Ecto neural progenitor cell (in vitro differentiated cells): ENCODE measurements at regions not wholly inside any gene's neighbourhood (a gene's known extent, or its start where the extent isn't known, plus 50 kb on each side); places are given as distances from the start of the nearest gene placed in this dataset.
"Not testable (repeated sequence)": the region's sequence is repeated elsewhere in the genome, so short reads cannot be mapped to it uniquely, and the experiment has no call there.

ENCODE experiments used
- DNase-seq: peaks from one replicate; pipeline ENCODE4 v3.0.0-alpha.2; 2018; ENCODE audit warnings: low spot score

DNA sequence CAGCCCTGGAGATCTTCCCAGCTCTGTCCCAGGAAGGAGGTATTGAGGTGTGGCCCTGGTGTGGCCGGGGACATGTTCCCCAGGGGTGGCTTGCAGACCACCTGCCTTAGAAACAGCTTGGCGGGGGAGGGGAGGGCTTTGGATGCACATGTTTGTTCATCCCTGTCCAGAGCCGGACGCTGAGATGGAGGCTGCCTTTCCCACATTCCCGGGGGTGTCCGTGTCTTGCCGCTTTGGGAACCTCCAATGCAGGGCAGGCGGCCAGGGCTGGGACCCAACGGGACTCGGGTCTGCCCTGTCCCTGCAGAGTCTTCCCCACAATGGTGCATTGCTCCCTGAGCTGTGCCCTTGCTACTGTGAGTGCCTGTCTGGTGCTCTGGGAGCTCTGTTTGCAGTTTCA is 319.5 kb upstream of the SFSWAP start:
- DNase-seq = no peak

DNA sequence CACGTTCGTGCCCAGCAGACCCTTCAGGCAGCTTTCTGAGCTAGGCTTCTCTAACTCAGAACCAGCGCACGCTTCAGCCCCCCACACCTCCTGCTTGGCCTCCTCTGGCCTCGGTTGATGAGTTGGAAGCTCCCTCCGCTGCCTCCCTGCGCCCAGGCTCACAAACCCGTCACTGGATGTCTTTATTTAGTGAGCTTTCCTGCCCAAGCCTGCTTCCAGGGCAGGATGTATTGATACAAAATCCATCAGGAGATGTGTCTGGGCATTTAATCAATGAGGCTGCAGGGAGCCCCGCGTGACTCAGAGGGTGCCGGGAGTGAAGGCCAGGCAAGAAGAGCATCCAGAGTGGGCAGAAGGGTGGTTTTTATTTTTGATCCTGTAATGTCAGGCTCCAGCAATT is 316.1 kb upstream of the SFSWAP start:
- DNase-seq = not testable (repeated sequence)

DNA sequence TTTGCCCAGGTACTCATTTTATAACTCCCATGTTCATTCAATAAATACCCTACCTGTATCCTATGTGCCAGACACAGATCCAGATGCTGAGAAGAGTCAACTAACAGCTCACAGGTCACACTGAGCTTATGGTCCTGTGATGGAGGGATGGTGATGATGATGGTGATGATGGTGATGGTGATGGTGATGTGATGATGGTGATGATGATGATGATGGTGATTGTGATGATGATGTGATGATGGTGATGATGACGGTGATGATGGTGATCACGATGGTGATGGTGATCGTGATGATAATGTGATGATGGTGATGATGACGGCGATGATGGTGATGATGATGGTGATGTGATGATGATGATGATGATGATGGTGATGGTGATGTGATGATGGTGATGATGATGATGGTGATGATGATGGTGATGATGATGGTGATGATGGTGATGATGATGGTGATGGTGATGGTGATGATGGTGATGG is 315.6 kb upstream of the SFSWAP start:
- DNase-seq = not testable (repeated sequence)

DNA sequence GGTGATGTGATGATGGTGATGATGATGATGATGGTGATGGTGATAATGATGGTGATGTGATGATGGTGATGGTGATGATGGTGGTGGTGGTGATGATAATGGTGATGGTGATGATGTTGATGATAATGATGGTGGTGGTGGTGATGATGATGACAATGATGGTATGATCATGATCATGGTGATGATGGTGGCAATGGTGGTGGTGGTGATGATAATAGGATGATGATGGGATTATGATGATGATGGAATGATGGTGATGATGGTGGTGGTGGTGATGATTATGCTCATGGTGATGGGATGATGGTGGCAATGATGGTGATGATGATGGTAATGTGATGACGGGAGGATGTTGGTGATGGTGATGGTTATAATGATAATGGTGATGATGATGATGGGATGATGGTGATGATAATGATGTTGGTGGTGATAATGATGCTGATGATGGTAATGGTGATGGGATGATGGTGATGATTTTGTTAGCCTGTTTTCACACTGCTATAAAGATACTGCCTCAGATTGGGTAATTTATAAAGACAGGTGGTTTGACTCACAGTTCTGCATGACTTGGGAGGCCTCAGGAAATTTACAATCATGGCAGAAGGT is 314.8 kb upstream of the SFSWAP start:
- no peak for DNase-seq

DNA sequence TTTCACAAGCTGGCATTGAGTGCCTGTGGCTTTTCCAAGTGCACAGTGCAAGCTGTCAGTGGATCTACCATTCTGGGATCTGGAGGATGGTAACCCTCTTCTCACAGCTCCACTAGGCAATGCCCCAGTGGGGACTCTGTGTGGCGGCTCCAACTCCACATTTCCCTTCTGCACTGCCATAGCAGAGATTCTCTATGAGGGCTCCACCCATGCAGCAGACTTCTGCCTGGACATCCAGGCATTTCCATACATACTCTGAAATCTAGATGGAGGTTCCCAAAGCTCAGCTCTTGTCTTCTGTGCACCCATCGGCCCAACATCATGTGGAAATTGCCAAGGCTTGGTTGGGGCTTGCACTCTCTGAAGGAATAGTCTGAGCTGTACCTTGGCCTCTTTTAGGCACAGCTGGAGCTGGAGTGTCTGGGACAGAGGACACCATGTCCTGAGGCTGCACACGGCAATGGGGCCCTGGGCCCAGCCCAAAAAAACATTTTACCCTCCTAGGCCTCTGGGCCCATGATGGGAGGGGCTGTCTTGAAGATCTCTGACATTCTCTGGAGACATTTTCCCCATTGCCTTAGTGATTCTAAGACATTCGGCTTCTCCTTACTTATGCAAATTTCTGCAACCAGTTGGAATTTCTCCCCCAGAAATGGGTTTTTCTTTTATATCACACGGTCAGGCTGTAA is 313.3 kb upstream of the SFSWAP start:
- no peak for DNase-seq

DNA sequence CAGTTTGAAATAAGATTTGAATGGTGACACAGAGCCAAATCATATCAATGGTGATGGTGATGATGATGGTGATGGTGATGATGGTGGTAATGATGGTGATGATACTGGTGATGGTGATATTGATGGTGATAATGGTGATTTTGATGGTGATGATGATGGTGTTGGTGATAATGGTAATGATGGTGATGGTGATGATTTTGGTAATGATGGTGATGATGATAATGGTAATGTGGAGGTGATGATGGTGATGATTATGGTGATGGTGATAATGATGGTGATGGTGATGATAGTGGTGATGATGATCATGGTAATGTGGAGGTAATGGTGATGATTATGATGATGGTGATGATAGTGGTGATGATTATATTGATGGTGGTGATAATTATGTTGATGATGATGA is 311.9 kb upstream of the SFSWAP start:
- DNase-seq = no peak

DNA sequence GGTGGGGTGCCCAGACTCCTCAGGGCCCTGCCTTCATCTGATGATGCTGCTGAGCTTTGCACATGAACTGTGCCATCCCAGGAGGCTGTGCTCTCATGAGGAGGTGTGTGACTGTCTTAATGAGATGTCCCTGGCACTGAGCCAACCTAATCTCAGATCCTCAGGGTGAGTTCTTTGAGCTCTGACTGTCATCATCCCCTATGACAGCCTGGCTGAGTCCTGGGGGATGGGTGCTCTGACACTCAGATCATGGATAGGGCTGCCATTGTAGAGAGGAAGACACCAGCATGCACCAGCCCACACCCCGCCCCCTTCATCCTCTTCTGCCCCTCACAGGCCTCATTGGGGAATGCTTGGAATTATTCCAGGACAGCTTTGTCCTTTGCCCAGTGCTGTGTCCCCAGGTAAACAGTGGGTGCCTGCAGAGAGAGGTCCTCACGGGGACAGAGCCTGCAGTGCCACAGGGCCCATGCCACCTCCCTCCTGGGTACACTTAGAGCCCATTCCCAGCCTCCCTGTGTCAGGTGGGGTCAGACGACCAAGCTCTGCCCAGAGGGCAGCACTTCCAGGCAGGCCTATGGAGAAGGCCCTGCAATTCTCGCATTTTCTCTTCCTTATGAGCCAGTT is 310.1 kb upstream of the SFSWAP start:
- DNase-seq = not testable (repeated sequence)

DNA sequence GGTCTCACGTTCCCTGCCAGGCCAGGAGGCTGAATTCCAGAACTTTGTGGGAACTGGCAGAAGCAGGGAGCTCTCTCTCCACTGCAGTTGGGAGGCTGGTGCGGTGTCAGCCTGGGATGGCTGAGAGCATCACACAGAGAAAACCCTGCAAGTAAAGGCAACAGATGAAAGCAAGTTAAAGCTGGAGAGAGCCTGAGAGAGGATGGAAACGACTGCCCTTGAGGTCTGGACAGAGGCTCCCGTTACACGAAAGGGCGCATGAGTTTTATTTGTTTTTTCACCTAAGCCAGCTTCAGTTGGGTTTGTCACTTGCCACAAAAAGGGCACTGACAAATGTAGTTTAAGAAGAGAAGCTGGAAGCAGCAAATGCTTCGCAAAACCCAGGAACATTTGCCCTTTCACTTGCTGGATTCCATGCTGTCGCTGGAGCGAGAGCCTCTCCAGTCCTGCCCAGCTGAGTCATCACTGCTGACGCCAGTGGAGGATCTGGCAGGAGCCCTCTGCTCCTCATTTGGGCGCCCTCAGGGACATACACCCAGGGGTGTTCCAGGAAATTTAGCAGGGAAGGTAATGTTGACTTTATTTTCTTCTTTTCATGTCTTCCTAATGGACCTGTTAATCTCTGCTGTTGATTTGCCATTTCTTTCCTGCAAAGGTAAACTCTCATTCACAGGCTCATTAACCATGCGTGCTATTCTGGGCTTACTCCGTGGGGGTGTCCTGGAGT is 308.8 kb upstream of the SFSWAP start:
- not testable (repeated sequence) for DNase-seq

DNA sequence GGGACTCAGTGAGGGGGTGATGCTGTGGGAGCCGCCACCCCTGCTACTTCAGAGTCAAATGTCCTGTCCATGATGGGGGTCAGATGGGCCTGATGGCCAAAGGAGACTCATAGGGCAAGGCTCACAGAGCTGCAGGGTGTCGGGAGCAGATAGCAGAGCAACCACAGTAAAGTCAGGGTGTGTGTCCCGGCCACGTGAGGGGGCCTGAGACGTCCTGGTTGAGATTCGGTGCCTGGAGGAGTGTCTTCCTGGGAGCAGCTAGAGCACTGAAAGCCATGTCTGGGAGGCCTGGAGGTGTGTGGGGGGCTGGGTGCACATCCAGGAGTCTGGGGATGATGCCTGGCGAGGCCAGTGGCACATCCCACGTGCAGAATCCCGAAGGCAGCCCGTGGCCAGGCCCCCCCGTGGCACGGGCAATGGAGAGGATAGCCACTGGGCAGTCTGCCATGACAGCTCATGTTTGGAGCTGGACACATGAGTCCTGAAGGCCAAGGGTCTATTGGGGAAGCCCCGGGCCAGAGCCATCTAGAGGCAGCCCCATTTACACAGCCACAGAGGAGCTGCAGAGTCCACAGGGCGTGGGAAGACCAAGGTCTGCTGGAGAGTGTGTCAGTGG is 308.0 kb upstream of the SFSWAP start:
- DNase-seq = no peak

DNA sequence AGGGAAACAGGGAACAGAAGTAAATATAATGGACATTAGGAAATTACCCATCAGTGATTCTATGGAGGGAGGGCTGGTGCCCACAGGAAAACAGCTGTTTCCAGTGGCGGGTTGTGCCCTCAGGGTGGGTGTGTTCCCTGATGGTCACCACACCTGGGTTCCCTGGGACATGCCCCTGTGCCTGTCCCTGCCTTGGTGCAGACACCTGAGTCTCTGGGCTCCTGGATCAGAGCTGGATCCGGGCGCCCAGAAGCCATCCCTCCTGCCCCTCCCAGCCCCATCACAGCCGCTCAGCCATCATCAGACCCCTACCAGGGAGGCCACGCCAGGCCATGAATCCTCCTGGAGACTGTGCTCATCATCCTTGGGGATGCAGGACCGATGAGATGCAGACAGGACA is 307.2 kb upstream of the SFSWAP start:
- no peak for DNase-seq

DNA sequence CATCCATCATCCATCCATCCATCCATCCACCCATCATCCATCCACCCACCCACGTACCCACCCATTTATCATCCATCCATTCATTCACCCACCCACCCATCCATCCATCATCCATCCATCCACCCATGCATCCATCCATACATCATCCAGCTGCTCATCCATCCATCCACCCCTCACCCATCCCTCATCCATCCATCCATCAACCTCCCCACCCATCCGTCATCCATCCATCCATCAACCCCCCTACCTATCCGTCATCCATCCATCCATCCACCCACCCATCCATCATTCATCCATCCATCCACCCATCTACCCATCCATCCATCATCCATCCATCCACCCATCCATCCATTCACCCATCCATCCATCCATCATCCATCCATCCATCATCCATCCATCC is 306.2 kb upstream of the SFSWAP start:
- no peak for DNase-seq

DNA sequence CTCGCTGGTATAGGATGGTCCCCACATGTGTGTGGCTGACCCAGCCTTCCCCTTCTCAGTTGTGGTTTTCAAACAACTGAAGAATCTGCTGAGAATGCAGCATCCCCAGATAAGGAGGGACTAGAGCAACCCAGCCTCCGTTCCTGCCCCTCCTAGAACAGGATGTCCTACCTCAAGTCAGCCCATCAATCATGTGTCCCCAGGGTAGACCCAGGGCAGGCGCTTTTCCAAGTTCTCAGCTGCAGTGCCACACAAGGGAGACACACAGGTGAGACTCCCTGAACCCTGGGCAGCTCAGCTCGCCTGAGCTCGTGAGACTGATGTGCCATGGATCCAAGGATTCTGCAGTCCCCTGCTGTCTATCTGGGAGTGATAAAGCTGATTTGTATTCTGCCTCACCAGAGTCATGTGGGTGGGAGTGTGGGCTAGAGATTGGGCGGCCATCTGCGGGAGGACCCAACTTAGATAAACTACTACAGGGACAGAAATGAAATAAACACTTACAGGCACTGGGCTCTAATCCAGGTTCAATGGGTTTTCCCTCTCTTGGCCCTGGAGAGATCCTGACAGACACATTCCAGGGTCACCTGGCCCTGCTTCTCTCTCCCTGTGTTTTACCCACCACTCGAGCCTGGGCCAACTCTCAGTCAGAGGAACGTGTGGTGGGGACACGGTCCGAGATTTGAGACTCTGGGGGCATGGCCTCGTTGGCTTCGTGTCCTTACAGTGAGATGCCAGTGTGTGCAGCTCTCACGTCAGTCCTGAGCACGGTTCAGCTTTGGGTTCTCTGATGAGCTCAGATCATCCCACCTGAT is 303.5 kb upstream of the SFSWAP start:
- no peak for DNase-seq

DNA sequence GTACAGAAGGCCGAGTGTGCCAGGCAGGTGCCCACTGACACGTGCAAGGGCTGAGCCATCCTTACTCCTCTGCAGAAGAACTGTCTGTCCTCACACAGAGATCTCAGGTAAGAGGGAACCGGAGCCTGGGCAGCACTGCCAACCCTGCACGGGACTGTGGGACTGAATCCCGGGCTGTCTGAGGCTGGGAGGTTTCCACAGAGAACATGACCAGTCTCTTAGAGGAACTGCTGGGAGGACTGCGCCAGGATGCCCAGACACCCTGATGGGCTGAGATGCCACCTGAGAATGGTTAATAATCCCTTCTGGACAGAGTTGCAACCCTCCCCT is 302.9 kb upstream of the SFSWAP start:
- no peak for DNase-seq

DNA sequence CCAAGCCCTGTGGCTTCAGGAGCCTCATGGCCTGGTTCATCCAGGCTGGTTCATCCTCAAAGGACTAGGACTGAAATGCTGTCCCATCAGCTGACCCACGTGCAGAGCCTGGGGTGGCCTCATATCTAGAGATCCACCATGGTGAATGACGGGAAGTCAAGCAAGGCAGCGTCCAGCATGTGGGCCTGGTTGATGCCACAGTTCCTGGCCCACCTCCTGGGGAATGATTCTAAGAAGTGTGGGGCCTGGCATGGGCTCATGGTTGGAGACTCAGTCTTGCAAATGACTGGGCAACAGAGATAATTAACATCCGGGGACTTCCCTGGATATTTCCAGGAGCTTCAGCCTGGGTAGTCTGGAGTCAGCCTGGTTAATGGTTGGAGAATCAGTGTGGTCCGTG is 302.4 kb upstream of the SFSWAP start:
- no peak for DNase-seq

DNA sequence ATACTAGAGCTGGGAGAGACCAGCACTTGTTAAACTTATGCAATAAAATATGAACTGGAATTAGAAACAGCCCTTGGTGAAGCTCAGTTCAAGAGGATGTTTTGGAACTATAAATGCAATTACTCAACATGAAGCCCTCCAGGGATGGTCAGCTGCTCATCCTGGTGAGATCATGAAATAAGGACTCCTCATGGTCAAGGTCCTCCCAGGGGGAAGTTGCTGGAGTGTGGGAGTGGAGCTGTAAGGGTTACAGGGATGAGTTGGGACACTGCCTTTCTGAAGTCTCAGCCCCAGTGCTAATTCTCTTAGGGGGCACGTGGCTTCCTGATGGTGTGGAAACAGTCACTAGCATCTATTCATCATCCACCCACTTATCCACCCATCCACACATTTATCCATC is 301.7 kb upstream of the SFSWAP start:
- DNase-seq = no peak

DNA sequence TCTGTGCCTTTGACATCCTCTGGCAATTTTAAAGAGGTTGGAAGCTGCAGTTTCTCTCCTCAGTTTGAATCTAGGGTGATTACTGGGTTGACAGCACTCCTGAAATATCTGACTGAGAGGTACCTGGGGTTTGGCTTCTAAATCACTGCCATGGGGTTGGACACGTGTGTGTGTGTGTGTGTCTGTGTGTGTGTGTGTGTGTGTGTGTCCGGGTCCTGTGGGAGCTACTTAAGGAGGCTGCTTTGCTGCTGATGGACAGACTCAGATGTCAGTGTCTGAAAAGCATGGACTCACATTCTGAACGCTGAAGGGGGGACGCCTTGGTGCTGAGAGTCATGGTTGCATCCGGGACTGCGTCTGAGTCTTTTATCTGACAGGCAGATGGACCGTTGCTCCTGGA is 299.1 kb upstream of the SFSWAP start:
- not testable (repeated sequence) for DNase-seq

DNA sequence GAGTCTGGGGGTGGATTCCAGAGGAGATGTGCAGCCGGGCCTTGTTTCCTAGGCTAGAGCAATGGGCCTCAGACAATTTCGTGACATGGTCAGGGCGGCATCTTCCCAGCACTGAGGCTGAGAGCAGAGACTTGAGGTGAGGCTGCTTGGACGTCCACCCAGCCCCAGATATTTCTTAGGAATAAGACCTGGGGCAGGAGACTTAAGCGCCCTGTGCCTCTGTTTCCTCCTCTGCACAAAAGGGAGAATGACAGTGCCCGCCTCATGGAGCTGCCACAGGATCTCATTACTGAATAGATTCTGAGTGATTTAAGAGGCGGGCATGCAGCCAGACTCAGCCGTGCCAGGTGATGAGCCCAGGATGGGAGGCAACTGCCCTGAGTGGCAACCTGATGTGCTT is 297.9 kb upstream of the SFSWAP start:
- no peak for DNase-seq

DNA sequence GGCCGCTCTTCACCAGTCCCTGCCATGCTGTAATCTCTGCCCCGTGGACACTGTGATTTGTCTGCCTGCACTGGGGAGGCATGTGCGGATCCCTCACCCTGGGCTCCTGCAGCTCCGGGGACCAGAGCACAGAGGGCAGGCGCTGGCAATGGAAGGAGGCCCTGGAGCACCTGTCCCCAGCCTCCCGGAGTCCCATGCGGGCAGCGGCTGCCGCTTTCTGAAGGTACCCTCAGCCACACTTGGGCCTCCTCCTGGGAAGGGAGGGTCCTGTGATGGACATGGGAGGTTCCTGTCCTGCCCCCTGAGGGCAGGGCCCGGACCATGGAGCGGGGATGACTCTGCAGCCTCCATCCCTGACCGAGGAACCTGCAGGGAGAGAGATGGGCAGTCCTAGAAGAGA is 297.4 kb upstream of the SFSWAP start:
- no peak for DNase-seq

DNA sequence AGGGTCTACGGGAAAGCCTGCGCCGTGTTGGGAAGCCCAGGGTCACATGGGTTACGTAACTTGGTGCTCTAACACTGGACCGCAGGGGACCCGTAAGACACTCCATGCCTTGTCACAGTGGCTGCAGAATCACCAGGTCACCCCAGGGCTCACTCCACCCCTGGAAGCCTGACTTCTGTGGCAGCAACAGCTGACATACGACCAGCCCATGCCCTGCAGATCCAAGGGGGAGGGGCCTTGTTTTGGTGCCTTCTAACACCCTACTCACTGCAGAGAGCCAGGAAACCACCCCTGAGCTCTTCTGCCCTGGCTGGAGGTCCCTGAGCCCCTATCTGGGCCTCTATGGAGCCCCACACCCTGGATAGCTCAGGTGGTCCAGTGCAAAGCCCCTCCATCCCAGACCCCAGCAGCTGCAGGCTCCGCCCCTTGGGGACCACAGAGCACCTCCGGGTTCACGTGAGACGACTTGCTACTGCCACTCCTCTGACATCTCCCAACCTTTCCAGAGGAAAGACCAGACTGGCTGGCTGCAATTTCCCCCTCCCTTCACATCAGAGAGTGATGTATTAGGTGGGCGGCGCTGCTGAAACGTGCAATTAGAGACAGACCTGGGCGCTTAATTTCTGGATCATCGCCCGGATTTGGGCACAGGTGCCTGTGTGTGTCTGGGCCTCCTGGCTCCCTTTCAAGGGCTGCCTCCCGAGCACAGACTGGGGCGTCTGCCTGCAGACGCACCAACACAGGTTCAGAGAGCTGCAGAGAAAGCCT is 296.6 kb upstream of the SFSWAP start:
- not testable (repeated sequence) for DNase-seq

DNA sequence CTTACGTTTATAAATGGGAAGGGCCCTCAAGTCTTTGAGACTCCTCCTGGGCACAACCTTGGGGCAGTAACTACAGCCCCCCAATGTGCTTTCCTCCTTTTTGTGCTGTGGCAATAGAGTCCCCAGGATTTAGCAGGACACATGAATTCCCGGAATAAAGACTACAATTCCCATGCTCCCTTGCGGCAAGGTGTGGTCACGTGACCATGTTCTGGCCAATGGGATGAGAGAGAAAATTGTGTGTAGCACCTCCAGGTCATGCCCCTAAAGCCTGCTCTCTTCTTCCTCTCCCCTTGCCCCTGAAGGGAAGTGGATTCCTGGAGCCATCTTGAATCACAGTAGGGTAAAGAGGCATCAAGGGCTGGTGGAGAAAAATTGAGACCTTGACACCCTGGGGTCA is 295.1 kb upstream of the SFSWAP start:
- DNase-seq = no peak

DNA sequence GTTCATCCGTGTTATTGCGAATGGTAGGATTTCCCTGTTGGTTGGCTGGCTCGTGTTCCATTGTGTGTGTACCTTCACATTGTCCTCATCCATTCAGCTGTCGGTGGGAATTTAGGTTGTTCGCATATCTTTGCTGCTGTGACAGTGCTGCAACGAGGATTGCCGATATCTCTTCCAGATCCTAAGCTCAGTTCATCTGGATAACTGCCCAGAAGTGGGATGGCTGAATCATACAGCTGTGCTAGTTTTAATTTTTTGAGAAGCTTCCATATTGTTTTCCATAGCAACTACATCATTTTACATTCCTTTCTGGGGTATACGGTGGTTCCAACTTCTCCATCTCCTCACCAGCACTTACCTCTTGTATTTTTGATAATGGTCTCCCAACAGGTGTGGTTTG is 292.8 kb upstream of the SFSWAP start:
- no peak for DNase-seq
